ENCODE measurements at regions not wholly inside any gene's neighbourhood (a gene's known extent, or its start where the extent isn't known, plus 50 kb on each side); places are given as distances from the start of the nearest gene placed in this dataset.

DNA sequence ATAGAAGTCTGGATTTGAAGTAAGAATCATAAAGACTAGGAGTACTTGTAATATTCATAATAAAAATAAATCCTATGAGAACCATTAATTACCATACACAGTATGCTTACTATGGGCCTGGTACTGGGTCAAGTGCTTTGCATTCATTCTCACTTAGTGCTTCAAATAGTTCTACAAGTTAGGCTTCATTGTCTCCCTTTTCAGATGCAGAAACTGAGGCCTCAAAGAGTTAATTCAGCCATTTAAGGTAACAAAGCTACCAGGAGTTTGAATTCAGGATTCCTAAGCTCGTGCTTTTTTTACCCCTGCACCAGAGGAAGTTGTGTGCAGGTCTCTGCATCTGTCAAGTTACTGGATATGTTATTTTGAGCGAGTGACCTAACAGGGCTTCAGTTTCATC is 1098.4 kb upstream of the EEF2KMT start:
- TF ChIP-seq, protein P1, sequence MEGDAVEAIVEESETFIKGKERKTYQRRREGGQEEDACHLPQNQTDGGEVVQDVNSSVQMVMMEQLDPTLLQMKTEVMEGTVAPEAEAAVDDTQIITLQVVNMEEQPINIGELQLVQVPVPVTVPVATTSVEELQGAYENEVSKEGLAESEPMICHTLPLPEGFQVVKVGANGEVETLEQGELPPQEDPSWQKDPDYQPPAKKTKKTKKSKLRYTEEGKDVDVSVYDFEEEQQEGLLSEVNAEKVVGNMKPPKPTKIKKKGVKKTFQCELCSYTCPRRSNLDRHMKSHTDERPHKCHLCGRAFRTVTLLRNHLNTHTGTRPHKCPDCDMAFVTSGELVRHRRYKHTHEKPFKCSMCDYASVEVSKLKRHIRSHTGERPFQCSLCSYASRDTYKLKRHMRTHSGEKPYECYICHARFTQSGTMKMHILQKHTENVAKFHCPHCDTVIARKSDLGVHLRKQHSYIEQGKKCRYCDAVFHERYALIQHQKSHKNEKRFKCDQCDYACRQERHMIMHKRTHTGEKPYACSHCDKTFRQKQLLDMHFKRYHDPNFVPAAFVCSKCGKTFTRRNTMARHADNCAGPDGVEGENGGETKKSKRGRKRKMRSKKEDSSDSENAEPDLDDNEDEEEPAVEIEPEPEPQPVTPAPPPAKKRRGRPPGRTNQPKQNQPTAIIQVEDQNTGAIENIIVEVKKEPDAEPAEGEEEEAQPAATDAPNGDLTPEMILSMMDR (IDR thresholded peaks at IDR 0.05) = no peak
- no peak for TF ChIP-seq POLR2A (IDR thresholded peaks at IDR 0.05)
